ENCODE measurements at regions not wholly inside any gene's neighbourhood (a gene's known extent, or its start where the extent isn't known, plus 50 kb on each side); places are given as distances from the start of the nearest gene placed in this dataset.
"Not testable (repeated sequence)": the region's sequence is repeated elsewhere in the genome, so short reads cannot be mapped to it uniquely, and the experiment has no call there.

DNA sequence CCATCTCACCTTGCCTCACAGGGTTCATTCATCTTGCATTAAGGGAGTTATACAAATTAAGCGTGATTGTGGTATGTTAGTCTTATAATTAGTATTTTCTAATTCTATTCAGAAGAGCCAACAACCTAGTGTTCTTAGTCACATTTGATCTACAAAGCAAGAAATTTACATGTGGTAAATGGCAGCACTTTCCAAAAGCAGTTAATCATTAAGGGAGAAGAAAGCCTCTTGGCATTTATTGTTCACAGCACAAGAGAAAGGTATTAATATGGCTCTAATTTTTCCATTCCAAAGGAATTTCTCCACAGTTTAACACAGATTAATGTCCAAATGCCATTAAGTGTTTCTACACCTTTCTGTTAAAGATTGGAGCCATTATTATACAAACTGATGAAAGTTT is 1077.1 kb downstream of the ZPLD1 start:
- Mint-ChIP-seq H3K4me1 (no peaks in the 10 kb centered on the region), H3K9me3 (peaks cover 5% of the 10 kb centered on the region), H3K27ac (no peak overlapping the region), H3K36me3 (ENCODE audit: low read depth) (no peaks in the 10 kb centered on the region), H3K4me3 (no peak overlapping the region), H3K27me3 (ENCODE audit: low read depth, poor library complexity) (no peaks in the 10 kb centered on the region)
- TF ChIP-seq, protein P1, sequence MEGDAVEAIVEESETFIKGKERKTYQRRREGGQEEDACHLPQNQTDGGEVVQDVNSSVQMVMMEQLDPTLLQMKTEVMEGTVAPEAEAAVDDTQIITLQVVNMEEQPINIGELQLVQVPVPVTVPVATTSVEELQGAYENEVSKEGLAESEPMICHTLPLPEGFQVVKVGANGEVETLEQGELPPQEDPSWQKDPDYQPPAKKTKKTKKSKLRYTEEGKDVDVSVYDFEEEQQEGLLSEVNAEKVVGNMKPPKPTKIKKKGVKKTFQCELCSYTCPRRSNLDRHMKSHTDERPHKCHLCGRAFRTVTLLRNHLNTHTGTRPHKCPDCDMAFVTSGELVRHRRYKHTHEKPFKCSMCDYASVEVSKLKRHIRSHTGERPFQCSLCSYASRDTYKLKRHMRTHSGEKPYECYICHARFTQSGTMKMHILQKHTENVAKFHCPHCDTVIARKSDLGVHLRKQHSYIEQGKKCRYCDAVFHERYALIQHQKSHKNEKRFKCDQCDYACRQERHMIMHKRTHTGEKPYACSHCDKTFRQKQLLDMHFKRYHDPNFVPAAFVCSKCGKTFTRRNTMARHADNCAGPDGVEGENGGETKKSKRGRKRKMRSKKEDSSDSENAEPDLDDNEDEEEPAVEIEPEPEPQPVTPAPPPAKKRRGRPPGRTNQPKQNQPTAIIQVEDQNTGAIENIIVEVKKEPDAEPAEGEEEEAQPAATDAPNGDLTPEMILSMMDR (IDR thresholded peaks at IDR 0.05) = no peak
- no peak for DNase-seq

DNA sequence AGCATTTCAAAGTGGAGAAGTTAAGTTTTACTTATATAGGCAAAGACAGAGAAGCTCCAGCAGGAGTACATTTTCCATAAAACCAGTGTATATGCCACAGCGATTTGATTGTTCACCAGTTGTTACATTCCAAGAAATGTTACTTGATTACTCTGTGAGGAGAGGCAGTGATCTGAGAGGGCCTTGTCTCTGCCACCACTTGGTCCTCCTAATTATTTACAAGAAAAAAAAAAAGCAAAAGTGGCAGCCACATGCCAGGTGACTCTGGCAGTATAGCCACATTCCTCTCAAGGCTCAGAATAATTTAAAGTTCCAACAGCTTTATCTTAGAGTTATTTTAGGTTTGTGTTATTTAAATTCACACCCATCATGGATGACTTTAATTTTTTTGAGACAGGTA is 1077.8 kb downstream of the ZPLD1 start:
- Mint-ChIP-seq H3K27ac (no peak overlapping the region), H3K27me3 (ENCODE audit: low read depth, poor library complexity) (no peaks in the 10 kb centered on the region), H3K36me3 (ENCODE audit: low read depth) (no peaks in the 10 kb centered on the region), H3K4me3 (no peak overlapping the region), H3K9me3 (no peaks in the 10 kb centered on the region), H3K4me1 (no peaks in the 10 kb centered on the region)
- no peak for DNase-seq
- TF ChIP-seq, protein P1 (IDR thresholded peaks at IDR 0.05) = no peak

DNA sequence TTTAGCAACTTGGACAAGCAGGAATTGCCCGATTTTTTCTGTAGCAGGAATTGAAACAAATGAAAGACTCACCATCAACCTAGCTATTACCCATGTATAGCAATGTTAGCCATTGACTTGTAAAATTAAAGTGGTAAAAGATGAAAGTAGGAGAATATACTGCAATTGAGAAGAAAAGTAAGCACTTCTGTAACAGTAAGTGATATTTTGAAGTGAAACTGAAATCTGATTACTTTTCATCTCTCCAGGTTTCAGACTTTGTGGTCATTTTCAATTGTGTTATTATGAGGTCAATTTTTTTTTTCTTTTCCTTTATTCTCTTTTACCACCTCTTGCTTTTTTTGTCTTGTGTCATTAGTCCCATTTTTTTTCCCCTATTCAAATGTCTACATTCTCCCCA is 1078.2 kb downstream of the ZPLD1 start:
- Mint-ChIP-seq H3K4me1 (no peaks in the 10 kb centered on the region), H3K27ac (no peak overlapping the region), H3K9me3 (no peaks in the 10 kb centered on the region), H3K36me3 (ENCODE audit: low read depth) (no peaks in the 10 kb centered on the region), H3K4me3 (no peak overlapping the region), H3K27me3 (ENCODE audit: low read depth, poor library complexity) (no peaks in the 10 kb centered on the region)
- DNase-seq = no peak
- TF ChIP-seq, protein P1 (IDR thresholded peaks at IDR 0.05) = no peak

DNA sequence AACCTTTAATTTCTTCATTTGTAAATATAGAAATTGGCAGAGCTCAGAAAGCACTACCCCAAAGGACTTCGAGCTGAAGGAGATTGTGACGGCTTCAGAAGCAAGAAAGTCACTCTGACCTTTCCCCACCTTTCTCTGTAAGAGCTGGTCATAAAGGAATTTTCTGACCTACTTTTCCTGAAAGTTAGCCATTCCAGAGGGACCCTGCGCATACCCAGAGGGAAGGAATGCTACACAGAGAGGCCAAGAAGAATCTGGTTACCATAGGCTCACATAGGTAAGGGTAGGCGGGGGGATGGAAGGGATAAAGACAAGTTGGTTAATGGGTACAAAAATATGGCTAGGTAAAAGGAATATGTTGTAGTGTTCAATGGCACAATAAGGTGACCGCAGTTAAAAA is 1080.3 kb downstream of the ZPLD1 start:
- Mint-ChIP-seq H3K4me3 (no peak overlapping the region), H3K4me1 (no peaks in the 10 kb centered on the region), H3K36me3 (ENCODE audit: low read depth) (no peaks in the 10 kb centered on the region), H3K27ac (no peak overlapping the region), H3K27me3 (ENCODE audit: low read depth, poor library complexity) (no peaks in the 10 kb centered on the region), H3K9me3 (peaks cover 1% of the 10 kb centered on the region)
- no peak for DNase-seq
- TF ChIP-seq, protein P1 (IDR thresholded peaks at IDR 0.05) = no peak

DNA sequence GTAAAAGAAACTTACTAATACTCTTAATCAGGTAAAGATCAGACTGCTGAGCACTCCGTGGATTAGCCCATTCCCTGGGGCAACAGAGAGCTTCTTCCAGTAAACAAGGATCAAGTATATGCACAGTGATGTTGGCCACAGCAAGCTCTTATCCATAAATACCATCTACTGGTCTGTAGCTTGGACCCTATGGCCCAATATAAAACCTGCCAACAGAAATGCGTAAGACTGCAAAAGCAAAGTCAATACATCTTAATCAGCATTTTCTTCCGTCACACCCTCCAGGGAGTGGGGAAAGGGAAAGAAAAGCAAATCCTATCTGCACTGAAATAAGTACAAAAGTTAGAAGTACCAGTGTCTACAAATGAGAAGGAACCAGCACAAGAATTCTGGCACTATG is 1082.1 kb downstream of the ZPLD1 start:
- Mint-ChIP-seq H3K4me1 (no peaks in the 10 kb centered on the region), H3K27ac (no peak overlapping the region), H3K36me3 (ENCODE audit: low read depth) (no peaks in the 10 kb centered on the region), H3K4me3 (no peak overlapping the region), H3K27me3 (ENCODE audit: low read depth, poor library complexity) (no peaks in the 10 kb centered on the region), H3K9me3 (peaks cover 16% of the 10 kb centered on the region)
- DNase-seq = no peak
- TF ChIP-seq, protein P1 (IDR thresholded peaks at IDR 0.05) = no peak

DNA sequence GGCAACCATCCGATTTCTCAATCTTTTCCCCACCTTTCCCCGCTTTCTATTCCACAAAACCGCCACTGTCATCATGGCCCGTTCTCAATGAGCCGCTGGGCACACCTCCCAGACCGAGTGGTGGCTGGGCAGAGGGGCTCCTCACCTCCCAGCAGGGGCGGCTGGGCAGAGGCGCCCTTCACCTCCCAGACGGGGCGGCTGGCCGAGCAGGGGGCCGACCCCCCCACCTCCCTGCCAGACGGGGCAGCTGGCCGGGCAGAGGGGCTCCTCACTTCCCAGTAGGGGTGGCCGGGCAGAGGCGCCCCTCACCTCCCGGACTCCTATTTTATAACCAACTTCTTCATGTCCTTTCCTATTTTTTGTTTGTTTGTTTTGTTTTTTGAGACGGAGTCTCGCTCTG is 1096.5 kb downstream of the ZPLD1 start:
- not testable (repeated sequence) for DNase-seq; H3K4me3 Mint-ChIP-seq; H3K36me3 Mint-ChIP-seq (ENCODE audit: low read depth); H3K27ac Mint-ChIP-seq; H3K27me3 Mint-ChIP-seq (ENCODE audit: low read depth, poor library complexity); H3K4me1 Mint-ChIP-seq; H3K9me3 Mint-ChIP-seq
